ENCODE measurements at regions not wholly inside any gene's neighbourhood (a gene's known extent, or its start where the extent isn't known, plus 50 kb on each side); places are given as distances from the start of the nearest gene placed in this dataset.

- Mint-ChIP-seq H3K36me3 (no peaks in the 10 kb centered on the region), H3K9me3 (no peaks in the 10 kb centered on the region), H3K27ac (no peak overlapping the region), H3K4me3 (no peak overlapping the region), H3K4me1 (no peaks in the 10 kb centered on the region)
- ATAC-seq (no peak), DNase-seq (ENCODE audit: low spot score in 2 of 2) (no peak)
These were observed 1138.6 kb downstream of the GATA3 start for GRCh38 chr10:9193120-9193519.

DNA sequence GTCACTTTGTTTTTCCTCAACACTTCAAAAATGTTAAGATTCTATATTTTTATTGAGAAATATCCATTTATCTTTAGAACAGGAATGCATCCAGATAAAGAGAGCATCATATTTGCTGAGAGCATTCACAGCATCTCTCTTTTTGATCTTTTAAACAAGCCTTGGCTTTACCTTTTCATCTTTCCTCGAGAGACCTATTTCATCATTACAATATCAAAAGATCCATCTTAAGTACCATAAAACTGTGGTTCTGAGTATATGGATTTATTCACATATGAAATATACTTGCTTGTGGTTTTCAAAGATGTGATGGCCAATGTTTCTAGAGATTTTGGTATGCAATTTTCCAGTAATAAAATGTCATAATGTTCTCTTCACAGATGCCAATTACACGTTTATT, 1140.9 kb downstream of the GATA3 start:
- ATAC-seq = no peak
- Mint-ChIP-seq H3K4me3 (no peak overlapping the region), H3K36me3 (no peaks in the 10 kb centered on the region)

DNA sequence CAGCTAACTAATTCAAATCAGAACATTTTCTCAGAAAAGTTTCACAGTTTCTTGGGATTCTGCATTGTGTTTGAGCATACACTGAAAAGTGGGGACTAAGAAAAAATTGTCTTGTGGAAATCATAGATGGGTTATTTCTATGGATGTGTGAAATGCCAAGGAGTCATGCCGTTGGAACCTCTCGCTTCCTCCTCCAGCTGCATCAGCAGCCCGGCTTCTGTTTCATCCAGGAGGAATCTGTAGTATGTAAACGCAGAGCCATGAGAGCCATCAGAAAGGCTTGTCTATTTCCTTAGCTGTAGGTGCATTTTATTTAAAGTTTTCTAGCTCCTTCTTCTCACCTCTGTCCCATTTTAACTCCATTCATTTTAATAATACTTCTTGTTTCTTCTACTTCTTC, 1144.1 kb downstream of the GATA3 start:
- Mint-ChIP-seq H3K4me1 (no peaks in the 10 kb centered on the region), H3K27ac (no peak overlapping the region), H3K36me3 (no peaks in the 10 kb centered on the region), H3K4me3 (no peak overlapping the region), H3K9me3 (no peaks in the 10 kb centered on the region)
- DNase-seq (ENCODE audit: low spot score in 2 of 2) = no peak
- no peak for ATAC-seq

More for the DNA sequence above, 1140.9 kb downstream of the GATA3 start:
- DNase-seq (ENCODE audit: low spot score in 2 of 2) = no peak
- H3K9me3 Mint-ChIP-seq = no peaks in the 10 kb centered on the region
- no peaks in the 10 kb centered on the region for H3K4me1 Mint-ChIP-seq
- H3K27ac Mint-ChIP-seq = no peak overlapping the region

DNA sequence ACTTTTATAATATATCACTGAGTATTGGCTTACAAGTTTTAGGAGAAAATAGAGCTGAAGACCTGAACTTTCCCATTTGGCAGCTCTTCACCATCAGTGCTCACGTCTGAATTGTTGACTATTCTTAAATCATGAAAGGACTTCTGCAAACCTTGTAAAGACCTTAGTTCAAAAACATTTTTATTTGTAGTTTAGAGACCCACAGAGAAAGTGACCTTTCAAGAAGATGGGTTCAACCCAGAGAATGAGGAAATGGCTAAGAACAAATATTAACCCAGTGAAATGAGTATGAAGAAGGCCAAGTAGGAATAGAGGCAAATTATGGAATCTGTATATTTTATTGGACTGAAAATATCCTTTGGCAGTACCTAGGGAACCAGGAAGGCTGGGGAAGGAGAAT, 1151.1 kb downstream of the GATA3 start:
- Mint-ChIP-seq H3K27ac (no peak overlapping the region), H3K4me1 (no peaks in the 10 kb centered on the region), H3K36me3 (no peaks in the 10 kb centered on the region), H3K4me3 (no peak overlapping the region), H3K9me3 (no peaks in the 10 kb centered on the region)
- no peak for DNase-seq (ENCODE audit: low spot score in 2 of 2)
- ATAC-seq = no peak

DNA sequence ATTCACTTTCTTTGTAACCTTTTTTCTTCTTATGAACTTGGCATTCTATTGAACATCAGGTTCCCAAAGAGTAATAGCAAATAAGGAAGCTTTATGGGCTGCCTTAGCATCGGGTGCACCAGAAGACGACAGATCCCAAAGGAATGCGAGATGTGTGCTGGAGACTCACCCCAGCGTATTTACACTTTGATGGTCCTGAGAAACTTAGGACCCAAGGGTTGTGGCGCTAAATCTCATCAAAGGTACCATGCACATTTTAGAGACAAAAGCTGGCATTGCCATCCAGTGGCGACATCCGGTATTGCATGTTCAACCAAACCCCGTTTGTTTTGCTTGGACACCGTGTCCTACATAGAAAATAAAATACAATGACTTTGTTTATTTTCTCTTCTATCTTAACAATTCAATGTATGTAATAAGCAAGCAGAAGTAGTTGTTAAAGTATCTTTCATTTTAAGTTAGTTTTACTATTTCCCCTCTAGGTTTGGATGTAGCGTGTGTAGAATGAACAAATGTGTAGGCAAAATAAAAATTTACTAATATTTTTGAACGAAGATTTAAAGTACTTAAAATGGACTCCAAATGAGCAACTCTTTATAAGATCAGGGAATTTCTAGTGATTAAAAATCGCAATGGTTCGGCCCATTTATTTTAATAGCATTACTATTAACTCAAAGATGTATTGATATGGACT, 1154.8 kb downstream of the GATA3 start:
- no peaks in the 10 kb centered on the region for H3K4me1 Mint-ChIP-seq
- ATAC-seq = peak; percentile 37
- H3K9me3 Mint-ChIP-seq = no peaks in the 10 kb centered on the region
- H3K27ac Mint-ChIP-seq = no peak overlapping the region
- no peak overlapping the region for H3K4me3 Mint-ChIP-seq
- peak; percentile 53 to 79 for DNase-seq (ENCODE audit: low spot score in 2 of 2)
- no peaks in the 10 kb centered on the region for H3K36me3 Mint-ChIP-seq

- ATAC-seq (no peak), DNase-seq (ENCODE audit: low spot score in 2 of 2) (no peak)
- Mint-ChIP-seq H3K4me1 (no peaks in the 10 kb centered on the region), H3K4me3 (no peak overlapping the region), H3K9me3 (no peaks in the 10 kb centered on the region), H3K27ac (no peak overlapping the region), H3K36me3 (no peaks in the 10 kb centered on the region)
These were observed 1156.7 kb downstream of the GATA3 start for GRCh38 chr10:9211228-9211627.

DNA sequence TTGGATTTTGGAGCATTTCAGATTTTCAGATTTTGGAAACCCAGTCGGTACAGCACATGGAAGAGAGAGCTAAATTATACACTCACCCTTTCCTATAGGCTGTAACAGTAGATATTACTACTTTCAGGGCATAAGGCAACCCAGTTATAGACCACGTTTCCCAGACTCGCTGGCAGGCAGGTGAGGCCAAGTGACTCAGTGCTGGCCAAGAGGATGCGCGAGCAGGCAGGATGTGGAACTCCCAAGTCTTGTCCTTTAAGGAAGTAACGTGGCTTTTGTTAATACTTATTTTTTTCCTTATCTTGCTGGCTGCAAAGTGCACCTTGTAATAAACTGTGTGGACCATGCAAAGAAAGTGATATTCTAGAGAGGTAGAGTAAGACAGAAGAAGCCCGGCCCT, 1160.1 kb downstream of the GATA3 start:
- no peak overlapping the region for H3K4me3 Mint-ChIP-seq
- ATAC-seq (no peak), DNase-seq (ENCODE audit: low spot score in 2 of 2) (no peak)
- no peaks in the 10 kb centered on the region for H3K9me3 Mint-ChIP-seq
- no peaks in the 10 kb centered on the region for H3K4me1 Mint-ChIP-seq
- H3K27ac Mint-ChIP-seq = peak overlapping the region; percentile 5
- H3K36me3 Mint-ChIP-seq = no peaks in the 10 kb centered on the region

GRCh38 chr10:9215121-9215520, 1160.6 kb downstream of the GATA3 start:
- peak overlapping the region; percentile 5 for H3K27ac Mint-ChIP-seq
- no peaks in the 10 kb centered on the region for H3K4me1 Mint-ChIP-seq
- H3K9me3 Mint-ChIP-seq = no peaks in the 10 kb centered on the region
- ATAC-seq = no peak
- no peak for DNase-seq (ENCODE audit: low spot score in 2 of 2)
- no peaks in the 10 kb centered on the region for H3K36me3 Mint-ChIP-seq
- no peak overlapping the region for H3K4me3 Mint-ChIP-seq

- no peak for DNase-seq (ENCODE audit: low spot score in 2 of 2)
- Mint-ChIP-seq H3K4me3 (no peak overlapping the region), H3K27ac (no peak overlapping the region), H3K4me1 (no peaks in the 10 kb centered on the region), H3K9me3 (no peaks in the 10 kb centered on the region), H3K36me3 (no peaks in the 10 kb centered on the region)
- ATAC-seq = no peak
These were observed 1165.4 kb downstream of the GATA3 start for GRCh38 chr10:9219860-9220259.

DNA sequence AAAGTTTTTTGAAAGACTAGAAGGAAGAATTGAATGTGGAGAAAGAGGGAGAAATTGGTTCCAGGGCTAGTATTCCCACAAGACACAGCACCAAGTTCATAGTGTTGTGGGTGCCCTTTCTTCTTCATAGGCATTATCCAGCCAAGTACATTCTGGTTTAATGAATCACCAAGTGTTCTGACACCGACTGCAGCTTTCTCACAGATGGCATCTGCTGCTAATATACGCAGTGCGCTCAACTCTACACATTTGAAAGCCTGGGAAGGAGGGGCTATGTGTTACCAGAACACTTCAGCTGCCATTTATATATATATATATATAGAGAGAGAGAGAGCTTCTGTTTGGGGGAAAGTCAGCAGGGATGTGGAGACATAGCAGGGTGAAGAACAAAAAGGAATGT, 1168.4 kb downstream of the GATA3 start:
- DNase-seq (ENCODE audit: low spot score in 2 of 2) = no peak
- Mint-ChIP-seq H3K36me3 (no peaks in the 10 kb centered on the region), H3K27ac (no peak overlapping the region), H3K4me3 (no peak overlapping the region), H3K9me3 (no peaks in the 10 kb centered on the region), H3K4me1 (no peaks in the 10 kb centered on the region)
- no peak for ATAC-seq

- H3K36me3 Mint-ChIP-seq = no peaks in the 10 kb centered on the region
- H3K4me1 Mint-ChIP-seq = no peaks in the 10 kb centered on the region
- DNase-seq (ENCODE audit: low spot score in 2 of 2) = no peak
- H3K9me3 Mint-ChIP-seq = no peaks in the 10 kb centered on the region
- no peak overlapping the region for H3K27ac Mint-ChIP-seq
- no peak for ATAC-seq
- no peak overlapping the region for H3K4me3 Mint-ChIP-seq
These were observed 1173.3 kb downstream of the GATA3 start for GRCh38 chr10:9227679-9228365.

DNA sequence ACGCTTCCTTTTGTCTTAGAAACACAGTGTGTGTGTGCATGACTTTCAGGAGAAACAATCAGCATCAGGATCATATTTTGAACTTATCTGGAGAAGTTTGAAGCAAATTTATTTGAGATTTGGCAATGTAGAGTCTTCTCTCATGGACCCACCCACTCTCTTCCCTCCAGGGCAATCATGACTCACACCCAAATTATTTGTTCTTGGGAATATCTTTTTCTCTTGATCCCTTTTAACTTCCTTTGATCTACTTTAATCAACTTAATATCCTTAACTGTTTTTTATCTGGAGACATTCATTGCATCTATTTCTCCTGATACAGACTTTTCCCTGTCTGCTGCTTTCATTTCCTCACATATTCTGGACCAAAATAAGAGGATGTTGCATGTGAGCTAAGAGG, 1174.3 kb downstream of the GATA3 start:
- H3K4me3 Mint-ChIP-seq = no peak overlapping the region
- no peaks in the 10 kb centered on the region for H3K4me1 Mint-ChIP-seq
- no peaks in the 10 kb centered on the region for H3K36me3 Mint-ChIP-seq
- H3K27ac Mint-ChIP-seq = no peak overlapping the region
- DNase-seq (ENCODE audit: low spot score in 2 of 2) (no peak), ATAC-seq (no peak)
- no peaks in the 10 kb centered on the region for H3K9me3 Mint-ChIP-seq

DNA sequence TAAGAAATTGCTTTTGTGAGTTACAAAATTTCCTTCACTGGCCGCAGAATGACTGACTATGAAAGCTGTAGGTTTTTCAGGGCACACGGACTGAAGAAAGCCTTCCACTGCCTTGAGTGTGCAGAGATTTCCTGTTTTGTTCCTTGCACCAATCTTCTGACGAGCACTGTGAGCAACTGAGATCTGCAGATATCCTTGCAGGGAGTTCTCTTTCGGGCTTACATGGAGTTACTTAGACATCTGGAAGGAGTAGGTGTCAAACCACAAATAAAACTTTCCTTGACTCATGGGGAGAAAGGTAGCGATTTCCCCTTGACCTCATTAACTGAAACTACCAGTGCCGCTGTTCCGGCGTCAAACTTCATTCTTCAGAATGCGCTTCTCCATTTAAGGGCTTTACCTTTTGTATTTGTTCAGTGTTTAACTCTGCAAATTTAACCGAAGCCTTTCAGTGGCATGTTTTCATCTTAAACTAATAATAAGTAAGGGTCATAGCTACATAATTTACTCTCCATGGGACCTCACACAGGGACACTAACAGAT, 1175.3 kb downstream of the GATA3 start:
- ATAC-seq (peak; percentile 21), DNase-seq (ENCODE audit: low spot score in 2 of 2) (no peak)
- Mint-ChIP-seq H3K4me1 (no peaks in the 10 kb centered on the region), H3K27ac (no peak overlapping the region), H3K9me3 (no peaks in the 10 kb centered on the region), H3K4me3 (no peak overlapping the region), H3K36me3 (no peaks in the 10 kb centered on the region)

DNA sequence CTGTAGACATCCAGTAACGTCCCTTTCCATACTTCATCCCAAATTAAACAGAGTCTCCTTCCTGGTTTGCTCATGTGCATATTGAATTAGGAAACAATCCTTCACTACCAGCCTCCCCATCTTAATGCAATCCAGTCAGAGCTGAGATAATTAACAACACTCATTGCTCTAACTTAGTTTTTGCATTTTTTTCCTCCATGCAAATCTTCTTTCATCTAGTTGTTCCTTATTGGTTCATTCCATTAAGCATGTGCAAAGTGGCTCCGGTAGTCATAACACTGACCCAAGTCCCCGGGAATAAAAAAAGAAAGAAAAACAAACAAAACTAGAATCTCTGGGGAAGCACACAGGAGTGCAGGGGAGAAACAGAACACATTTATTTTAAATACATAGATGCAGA, 1176.1 kb downstream of the GATA3 start:
- Mint-ChIP-seq H3K4me1 (no peaks in the 10 kb centered on the region), H3K36me3 (no peaks in the 10 kb centered on the region), H3K4me3 (no peak overlapping the region), H3K27ac (no peak overlapping the region), H3K9me3 (no peaks in the 10 kb centered on the region)
- ATAC-seq = no peak
- no peak for DNase-seq (ENCODE audit: low spot score in 2 of 2)

GRCh38 chr10:9234191-9234590, 1179.7 kb downstream of the GATA3 start:
- H3K9me3 Mint-ChIP-seq = no peaks in the 10 kb centered on the region
- H3K36me3 Mint-ChIP-seq = no peaks in the 10 kb centered on the region
- ATAC-seq (no peak), DNase-seq (ENCODE audit: low spot score in 2 of 2) (no peak)
- H3K4me1 Mint-ChIP-seq = no peaks in the 10 kb centered on the region
- no peak overlapping the region for H3K27ac Mint-ChIP-seq
- H3K4me3 Mint-ChIP-seq = no peak overlapping the region

GRCh38 chr10:9238041-9238440, 1183.6 kb downstream of the GATA3 start:
- Mint-ChIP-seq H3K27ac (no peak overlapping the region), H3K9me3 (no peaks in the 10 kb centered on the region), H3K4me3 (no peak overlapping the region), H3K36me3 (no peaks in the 10 kb centered on the region), H3K4me1 (no peaks in the 10 kb centered on the region)
- DNase-seq (ENCODE audit: low spot score in 2 of 2) (no peak), ATAC-seq (no peak)

Measured in stimulated activated effector memory CD8-positive, alpha-beta T cell treated with anti-CD3 and anti-CD28 coated beads, Interleukin-12 subunit alpha, Interleukin-12 subunit beta, amount 100 ng/mL, for 72 hours (primary cell).